Smooth muscle cell (in vitro differentiated cells): ENCODE measurements at regions not wholly inside any gene's neighbourhood (a gene's known extent, or its start where the extent isn't known, plus 50 kb on each side); places are given as distances from the start of the nearest gene placed in this dataset.
"Not testable (repeated sequence)": the region's sequence is repeated elsewhere in the genome, so short reads cannot be mapped to it uniquely, and the experiment has no call there.

Source experiments
- DNase-seq: peaks from one replicate; lab custom pipeline; 2025; ENCODE audit not compliant: unreplicated experiment; lab: John Stamatoyannopoulos, UW
- H2AFZ ChIP-seq: fragments of 200-600 bp; sonication (generic); 2 replicates; pipeline ENCODE4 v1.6.0; 2016; ENCODE audit warnings: antibody characterized with exemption, low read depth, mild to moderate bottlenecking
- H3F3A ChIP-seq: fragments of 200-600 bp; sonication (generic); 2 replicates; pipeline ENCODE4 v1.6.0; 2017; ENCODE audit warnings: antibody characterized with exemption, low read depth
- H3K27ac ChIP-seq: fragments of 200-600 bp; sonication (generic); 2 replicates; pipeline ENCODE4 v1.5.1; 2016; ENCODE audit warnings: low read depth, mild to moderate bottlenecking
- H3K27me3 ChIP-seq: fragments of 200-600 bp; sonication (generic); 2 replicates; pipeline ENCODE4 v1.6.1; 2016; ENCODE audit warnings: low read depth, mild to moderate bottlenecking
- H3K36me3 ChIP-seq: fragments of 200-600 bp; sonication (generic); 2 replicates; pipeline ENCODE4 v1.5.1; 2016; ENCODE audit warnings: low read depth
- H3K4me1 ChIP-seq: fragments of 200-600 bp; sonication (generic); 2 replicates; pipeline ENCODE4 v1.5.1; 2016; ENCODE audit warnings: low read depth
- H3K4me2 ChIP-seq: fragments of 200-600 bp; sonication (generic); 2 replicates; pipeline ENCODE4 v1.6.0; 2016; ENCODE audit warnings: mild to moderate bottlenecking
- H3K4me3 ChIP-seq: fragments of 200-600 bp; sonication (generic); 2 replicates; pipeline ENCODE4 v1.5.1; 2016; ENCODE audit warnings: mild to moderate bottlenecking
- H3K79me2 ChIP-seq: fragments of 200-600 bp; sonication (generic); 2 replicates; pipeline ENCODE4 v1.6.0; 2016; ENCODE audit warnings: low read depth, mild to moderate bottlenecking
- H3K9ac ChIP-seq: fragments of 200-600 bp; sonication (generic); 2 replicates; pipeline ENCODE4 v1.6.0; 2016; ENCODE audit warnings: low read depth
- H3K9me3 ChIP-seq: fragments of 200-600 bp; sonication (generic); replicated peaks from 2 replicates; pipeline ENCODE4 v1.5.1; 2016; ENCODE audit warnings: low read depth
- H4K20me1 ChIP-seq: fragments of 200-600 bp; sonication (generic); 2 replicates; pipeline ENCODE4 v1.6.0; 2016; ENCODE audit warnings: low read depth
- CTCF ChIP-seq: fragments of 200-600 bp; sonication (generic); IDR thresholded peaks from 2 replicates; pipeline ENCODE4 v1.5.1; 2017; ENCODE audit warnings: borderline replicate concordance, mild to moderate bottlenecking, antibody characterized with exemption; ENCODE audit not compliant: insufficient read depth, poor library complexity, severe bottlenecking
- WGBS: methylation state at CpG from one replicate; pipeline ENCODE4 v1.1.7; 2016; ENCODE audit warnings: low lambda C conversion rate; 5-methylcytosine and 5-hydroxymethylcytosine counted together

GRCh38 chr4:138475116-138475515, 233.0 kb upstream of the SLC7A11 start:
- Histone ChIP-seq H3F3A (no peaks in the 10 kb centered on the region), H4K20me1 (no peaks in the 10 kb centered on the region), H3K79me2 (no peaks in the 10 kb centered on the region), H3K27ac (no peak overlapping the region), H3K4me1 (no peaks in the 10 kb centered on the region), H3K27me3 (no peaks in the 10 kb centered on the region), H2AFZ (no peak overlapping the region), H3K4me3 (no peak overlapping the region), H3K9me3 (no peaks in the 10 kb centered on the region), H3K9ac (no peak overlapping the region), H3K36me3 (no peaks in the 10 kb centered on the region), H3K4me2 (no peak overlapping the region)
- no peak for DNase-seq
- 82% methylated on average over 1 of the region's 1 CpG for WGBS
- no peak for TF ChIP-seq CTCF

GRCh38 chr4:138473339-138473738, 231.2 kb upstream of the SLC7A11 start:
- no peaks in the 10 kb centered on the region for H3F3A ChIP-seq
- H3K9me3 ChIP-seq, result no peaks in the 10 kb centered on the region
- no peak for DNase-seq
- no peak overlapping the region for H2AFZ ChIP-seq
- no peaks in the 10 kb centered on the region for H3K4me1 ChIP-seq
- no peaks in the 10 kb centered on the region for H3K36me3 ChIP-seq
- H3K27ac ChIP-seq, result no peak overlapping the region
- H3K4me2 ChIP-seq, result no peak overlapping the region
- H3K4me3 ChIP-seq, result no peak overlapping the region
- no peaks in the 10 kb centered on the region for H4K20me1 ChIP-seq
- no peaks in the 10 kb centered on the region for H3K27me3 ChIP-seq
- TF ChIP-seq CTCF, result no peak
- no peak overlapping the region for H3K9ac ChIP-seq
- no peaks in the 10 kb centered on the region for H3K79me2 ChIP-seq
- WGBS, result 93% methylated on average over 4 of the region's 4 CpGs

GRCh38 chr4:138460477-138461414, 218.6 kb upstream of the SLC7A11 start:
- H2AFZ ChIP-seq, result no peak overlapping the region
- no peaks in the 10 kb centered on the region for H3K79me2 ChIP-seq
- H3K27me3 ChIP-seq, result no peaks in the 10 kb centered on the region
- no peaks in the 10 kb centered on the region for H3F3A ChIP-seq
- H3K27ac ChIP-seq, result no peak overlapping the region
- no peak overlapping the region for H3K4me2 ChIP-seq
- no peaks in the 10 kb centered on the region for H3K36me3 ChIP-seq
- no peaks in the 10 kb centered on the region for H3K4me1 ChIP-seq
- no peak for TF ChIP-seq CTCF
- DNase-seq, result no peak
- no peaks in the 10 kb centered on the region for H4K20me1 ChIP-seq
- no peak overlapping the region for H3K9ac ChIP-seq
- H3K9me3 ChIP-seq, result no peaks in the 10 kb centered on the region
- H3K4me3 ChIP-seq, result no peak overlapping the region
- WGBS, result 88% methylated on average over 6 of the region's 6 CpGs

- DNase-seq, result no peak
- no peak overlapping the region for H3K27ac ChIP-seq
- no peak for TF ChIP-seq CTCF
- H4K20me1 ChIP-seq, result no peaks in the 10 kb centered on the region
- no peak overlapping the region for H2AFZ ChIP-seq
- H3K36me3 ChIP-seq, result no peaks in the 10 kb centered on the region
- H3K4me3 ChIP-seq, result no peak overlapping the region
- H3K79me2 ChIP-seq, result no peaks in the 10 kb centered on the region
- WGBS, result 91% methylated on average over 3 of the region's 3 CpGs
- H3K4me1 ChIP-seq, result no peaks in the 10 kb centered on the region
- no peaks in the 10 kb centered on the region for H3F3A ChIP-seq
- no peaks in the 10 kb centered on the region for H3K9me3 ChIP-seq
- H3K9ac ChIP-seq, result no peak overlapping the region
- H3K4me2 ChIP-seq, result no peak overlapping the region
- H3K27me3 ChIP-seq, result no peaks in the 10 kb centered on the region
These were observed 216.6 kb upstream of the SLC7A11 start for GRCh38 chr4:138458751-138459150.

- H2AFZ ChIP-seq, H3K27me3 ChIP-seq, H3K79me2 ChIP-seq, H3K9me3 ChIP-seq, H3K36me3 ChIP-seq, DNase-seq, H3K4me2 ChIP-seq, H3K4me3 ChIP-seq, H3K9ac ChIP-seq, H4K20me1 ChIP-seq, H3F3A ChIP-seq, H3K4me1 ChIP-seq, H3K27ac ChIP-seq: not testable (repeated sequence)
- 92% methylated on average over 2 of the region's 2 CpGs for whole genome bisulfite sequencing
These were observed 214.2 kb upstream of the SLC7A11 start for GRCh38 chr4:138456349-138456748.
